Glutamatergic neuron (in vitro differentiated cells): ENCODE measurements at regions not wholly inside any gene's neighbourhood (a gene's known extent, or its start where the extent isn't known, plus 50 kb on each side); places are given as distances from the start of the nearest gene placed in this dataset.

Experiments used
- DNase-seq: peaks from one replicate; pipeline ENCODE4 v3.0.0; 2022
- H3K27ac Mint-ChIP-seq: one replicate; pipeline ENCODE4 v1.8.0; 2020; ENCODE audit warnings: mild to moderate bottlenecking, mixed read lengths, inconsistent platforms; ENCODE audit not compliant: unreplicated experiment
- H3K27me3 Mint-ChIP-seq: one replicate; pipeline ENCODE4 v1.8.0; 2020; ENCODE audit warnings: mild to moderate bottlenecking, moderate library complexity, mixed read lengths, inconsistent platforms; ENCODE audit not compliant: unreplicated experiment
- H3K36me3 Mint-ChIP-seq: one replicate; pipeline ENCODE4 v1.8.0; 2020; ENCODE audit warnings: mild to moderate bottlenecking, mixed read lengths, inconsistent platforms; ENCODE audit not compliant: unreplicated experiment
- H3K4me1 Mint-ChIP-seq: one replicate; pipeline ENCODE4 v1.8.0; 2020; ENCODE audit warnings: mild to moderate bottlenecking, low read depth, mixed read lengths, inconsistent platforms; ENCODE audit not compliant: unreplicated experiment
- H3K4me3 Mint-ChIP-seq: one replicate; pipeline ENCODE4 v1.8.0; 2020; ENCODE audit warnings: mild to moderate bottlenecking, mixed read lengths, inconsistent platforms; ENCODE audit not compliant: unreplicated experiment
- H3K9me3 Mint-ChIP-seq: one replicate; pipeline ENCODE4 v1.8.0; 2020; ENCODE audit warnings: mild to moderate bottlenecking, moderate library complexity, mixed read lengths, inconsistent platforms; ENCODE audit not compliant: unreplicated experiment
- CTCF ChIP-seq: fragments of 200-600 bp; sonication (generic); IDR thresholded peaks from one replicate; pipeline ENCODE4 v1.5.0; 2021; ENCODE audit not compliant: partially characterized antibody, unreplicated experiment

- no peak for DNase-seq
- H3K36me3 Mint-ChIP-seq: peaks cover under 1% of the 10 kb centered on the region
- no peaks in the 10 kb centered on the region for H3K4me1 Mint-ChIP-seq
- H3K9me3 Mint-ChIP-seq: peaks cover 21% of the 10 kb centered on the region
- no peak overlapping the region for H3K4me3 Mint-ChIP-seq
- H3K27me3 Mint-ChIP-seq: peaks cover 7% of the 10 kb centered on the region
- H3K27ac Mint-ChIP-seq: no peak overlapping the region
- TF ChIP-seq CTCF: no peak
Measured at GRCh38 chr22:48152164-48152775, 1389.8 kb downstream of the TBC1D22A start.

- DNase-seq: no peak
- Mint-ChIP-seq H3K36me3 (peaks cover 3% of the 10 kb centered on the region), H3K4me1 (peaks cover 4% of the 10 kb centered on the region), H3K4me3 (no peak overlapping the region), H3K27ac (no peak overlapping the region), H3K9me3 (peaks cover 19% of the 10 kb centered on the region), H3K27me3 (peaks cover 10% of the 10 kb centered on the region)
- TF ChIP-seq CTCF: no peak
Measured at GRCh38 chr22:48151641-48152040, 1389.2 kb downstream of the TBC1D22A start.

- Mint-ChIP-seq H3K27me3 (peaks cover 13% of the 10 kb centered on the region), H3K4me1 (peaks cover 4% of the 10 kb centered on the region), H3K4me3 (no peak overlapping the region), H3K27ac (no peak overlapping the region), H3K9me3 (peaks cover 23% of the 10 kb centered on the region), H3K36me3 (peaks cover 19% of the 10 kb centered on the region)
- no peak for DNase-seq
- no peak for TF ChIP-seq CTCF
Measured at GRCh38 chr22:48147831-48148230, 1385.4 kb downstream of the TBC1D22A start.

- Mint-ChIP-seq H3K27ac (no peak overlapping the region), H3K4me1 (peaks cover 4% of the 10 kb centered on the region), H3K36me3 (peaks cover 19% of the 10 kb centered on the region), H3K4me3 (no peak overlapping the region), H3K27me3 (peaks cover 13% of the 10 kb centered on the region), H3K9me3 (peaks cover 23% of the 10 kb centered on the region)
- no peak for TF ChIP-seq CTCF
- no peak for DNase-seq
Measured at GRCh38 chr22:48147404-48147803, 1385.0 kb downstream of the TBC1D22A start.

GRCh38 chr22:48146426-48146825 is 1384.0 kb downstream of the TBC1D22A start:
- no peak overlapping the region for H3K27ac Mint-ChIP-seq
- H3K9me3 Mint-ChIP-seq: peaks cover 19% of the 10 kb centered on the region
- H3K27me3 Mint-ChIP-seq: peaks cover 17% of the 10 kb centered on the region
- TF ChIP-seq CTCF: no peak
- no peak overlapping the region for H3K4me3 Mint-ChIP-seq
- H3K4me1 Mint-ChIP-seq: peaks cover 4% of the 10 kb centered on the region
- no peak for DNase-seq
- peaks cover 19% of the 10 kb centered on the region for H3K36me3 Mint-ChIP-seq
